Fibroblast of pulmonary artery (primary cell): ENCODE measurements at regions not wholly inside any gene's neighbourhood (a gene's known extent, or its start where the extent isn't known, plus 50 kb on each side); places are given as distances from the start of the nearest gene placed in this dataset.

Source experiments
- DNase-seq: peaks from one replicate; pipeline ENCODE4 v3.0.0-alpha.2; 2010; ENCODE audit warnings: low read depth
- H3K4me3 ChIP-seq: replicated peaks from 2 replicates; pipeline ENCODE4 v1.5.1; 2011; ENCODE audit warnings: low read depth, mild to moderate bottlenecking, control low read depth, low read length, moderate library complexity
- TF ChIP-seq, protein P1 (sequence below): IDR thresholded peaks from 2 replicates; pipeline ENCODE4 v1.5.1; 2011; ENCODE audit warnings: mild to moderate bottlenecking, control low read depth, low read length, inconsistent platforms; ENCODE audit errors: missing control alignments

GRCh38 chr4:79657379-79657778 is 249.4 kb upstream of the GK2 start:
- TF ChIP-seq, protein P1, sequence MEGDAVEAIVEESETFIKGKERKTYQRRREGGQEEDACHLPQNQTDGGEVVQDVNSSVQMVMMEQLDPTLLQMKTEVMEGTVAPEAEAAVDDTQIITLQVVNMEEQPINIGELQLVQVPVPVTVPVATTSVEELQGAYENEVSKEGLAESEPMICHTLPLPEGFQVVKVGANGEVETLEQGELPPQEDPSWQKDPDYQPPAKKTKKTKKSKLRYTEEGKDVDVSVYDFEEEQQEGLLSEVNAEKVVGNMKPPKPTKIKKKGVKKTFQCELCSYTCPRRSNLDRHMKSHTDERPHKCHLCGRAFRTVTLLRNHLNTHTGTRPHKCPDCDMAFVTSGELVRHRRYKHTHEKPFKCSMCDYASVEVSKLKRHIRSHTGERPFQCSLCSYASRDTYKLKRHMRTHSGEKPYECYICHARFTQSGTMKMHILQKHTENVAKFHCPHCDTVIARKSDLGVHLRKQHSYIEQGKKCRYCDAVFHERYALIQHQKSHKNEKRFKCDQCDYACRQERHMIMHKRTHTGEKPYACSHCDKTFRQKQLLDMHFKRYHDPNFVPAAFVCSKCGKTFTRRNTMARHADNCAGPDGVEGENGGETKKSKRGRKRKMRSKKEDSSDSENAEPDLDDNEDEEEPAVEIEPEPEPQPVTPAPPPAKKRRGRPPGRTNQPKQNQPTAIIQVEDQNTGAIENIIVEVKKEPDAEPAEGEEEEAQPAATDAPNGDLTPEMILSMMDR: no peak
- DNase-seq: no peak
- no peak overlapping the region for H3K4me3 ChIP-seq

- DNase-seq: no peak
- TF ChIP-seq, protein P1: no peak
- H3K4me3 ChIP-seq: no peak overlapping the region
These were observed 245.8 kb upstream of the GK2 start for GRCh38 chr4:79653871-79654270.

- no peak for DNase-seq
- TF ChIP-seq, protein P1: no peak
- no peak overlapping the region for H3K4me3 ChIP-seq
These were observed 244.7 kb upstream of the GK2 start for GRCh38 chr4:79652738-79653137.

- DNase-seq: peak; percentile 87
- TF ChIP-seq, protein P1: no peak
- no peak overlapping the region for H3K4me3 ChIP-seq
These were observed 244.2 kb upstream of the GK2 start for GRCh38 chr4:79652232-79652631.

DNA sequence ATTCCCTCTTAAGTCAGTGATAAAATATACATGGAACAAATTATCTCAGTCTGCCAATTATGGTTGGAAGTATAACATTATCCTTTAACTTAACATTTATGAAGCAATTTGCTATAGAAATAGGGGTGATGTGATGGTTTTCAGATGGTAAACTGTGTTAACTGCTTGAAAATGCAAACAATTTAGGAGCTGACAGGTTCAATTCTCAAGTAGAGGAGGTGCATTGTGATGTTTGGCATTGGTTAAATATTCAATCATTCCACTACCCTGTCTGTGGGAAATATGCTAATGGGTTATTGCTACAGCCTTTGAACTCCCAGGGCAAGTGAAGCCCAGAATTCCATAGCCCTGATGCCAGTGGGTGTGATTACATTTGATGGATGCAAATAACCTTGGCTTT is 243.4 kb upstream of the GK2 start:
- peak; percentile 56 for DNase-seq
- H3K4me3 ChIP-seq: no peak overlapping the region
- TF ChIP-seq, protein P1: no peak

DNA sequence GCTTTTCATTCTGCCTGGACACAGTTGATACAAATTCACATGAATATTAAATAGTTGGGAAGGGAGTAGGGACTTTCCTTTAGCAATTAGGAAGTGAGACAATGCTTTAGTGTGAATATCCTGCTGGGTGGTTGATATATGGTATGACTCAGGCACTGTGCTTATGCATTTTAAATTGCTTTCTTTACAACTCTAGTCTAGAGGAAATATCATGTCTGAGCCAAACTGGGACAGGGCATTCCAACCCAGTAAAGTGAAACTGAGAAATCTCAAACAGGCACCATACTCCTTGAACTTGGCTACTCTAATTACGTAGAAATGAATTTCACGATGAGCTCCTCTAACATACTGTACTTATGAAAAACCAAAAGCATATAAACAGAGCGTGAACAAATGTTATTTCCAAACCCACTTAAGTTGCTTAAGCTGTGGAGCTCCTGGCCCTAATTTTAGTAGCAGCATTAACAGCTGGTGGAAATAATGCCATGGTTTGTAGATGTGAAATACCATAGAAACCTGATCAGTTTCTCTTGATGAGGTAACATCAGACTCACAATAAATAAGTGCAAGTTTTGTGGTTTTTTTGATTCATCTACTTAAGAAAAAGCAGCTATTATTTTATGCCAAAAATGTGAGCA is 242.9 kb upstream of the GK2 start:
- no peak overlapping the region for H3K4me3 ChIP-seq
- TF ChIP-seq, protein P1: no peak
- DNase-seq: peak; percentile 64

DNA sequence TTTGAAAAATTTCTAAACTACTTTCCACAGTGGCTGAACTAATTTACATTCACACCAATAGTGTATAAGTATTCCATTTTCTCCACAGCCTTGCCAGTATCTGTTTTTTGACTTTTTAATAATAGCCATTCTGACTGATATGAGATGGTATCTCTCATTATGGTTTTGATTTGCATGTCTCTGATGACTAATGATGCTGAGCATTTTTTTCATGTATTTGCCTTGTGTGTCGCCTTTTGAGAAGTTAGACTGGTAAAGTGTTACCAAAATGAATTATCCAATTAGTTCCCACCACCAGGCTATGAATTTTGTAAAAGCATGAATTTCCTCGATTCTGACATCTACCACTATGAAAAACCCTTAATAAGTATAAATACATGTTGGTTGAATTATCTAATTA is 242.2 kb upstream of the GK2 start:
- TF ChIP-seq, protein P1: no peak
- H3K4me3 ChIP-seq: no peak overlapping the region
- no peak for DNase-seq
